OCI-M1 (cell line): ENCODE measurements at regions not wholly inside any gene's neighbourhood (a gene's known extent, or its start where the extent isn't known, plus 50 kb on each side); places are given as distances from the start of the nearest gene placed in this dataset.
"Not testable (repeated sequence)": the region's sequence is repeated elsewhere in the genome, so short reads cannot be mapped to it uniquely, and the experiment has no call there.

Experiments
- DNase-seq: peaks from one replicate; lab custom pipeline; 2025; lab: John Stamatoyannopoulos, UW

GRCh38 chr12:127025545-127025944 is 1241.4 kb upstream of the TMEM132C start:
- peak; percentile 21 for DNase-seq

GRCh38 chr12:127035011-127035879 is 1231.7 kb upstream of the TMEM132C start:
- no peak for DNase-seq

GRCh38 chr12:127038152-127038551 is 1228.8 kb upstream of the TMEM132C start:
- DNase-seq, result no peak

GRCh38 chr12:127038761-127039160 is 1228.2 kb upstream of the TMEM132C start:
- no peak for DNase-seq

GRCh38 chr12:127041985-127042625 is 1224.9 kb upstream of the TMEM132C start:
- DNase-seq, result peak; percentile 80

- no peak for DNase-seq
Observed at GRCh38 chr12:127043731-127044130, 1223.2 kb upstream of the TMEM132C start.

GRCh38 chr12:127044836-127045235 is 1222.1 kb upstream of the TMEM132C start:
- DNase-seq, result no peak

- no peak for DNase-seq
Observed at GRCh38 chr12:127046467-127046866, 1220.5 kb upstream of the TMEM132C start.

GRCh38 chr12:127048057-127048456 is 1218.9 kb upstream of the TMEM132C start:
- no peak for DNase-seq

GRCh38 chr12:127048525-127048924 is 1218.4 kb upstream of the TMEM132C start:
- DNase-seq, result not testable (repeated sequence)

GRCh38 chr12:127051139-127051538 is 1215.8 kb upstream of the TMEM132C start:
- DNase-seq, result no peak

- DNase-seq, result no peak
Observed at GRCh38 chr12:127052511-127053232, 1214.3 kb upstream of the TMEM132C start.

GRCh38 chr12:127054531-127054930 is 1212.4 kb upstream of the TMEM132C start:
- DNase-seq, result no peak

- no peak for DNase-seq
Observed at GRCh38 chr12:127060310-127060847, 1206.6 kb upstream of the TMEM132C start.

GRCh38 chr12:127060933-127061332 is 1206.0 kb upstream of the TMEM132C start:
- DNase-seq, result no peak

GRCh38 chr12:127063339-127064072 is 1203.5 kb upstream of the TMEM132C start:
- DNase-seq, result no peak

GRCh38 chr12:127064207-127064606 is 1202.8 kb upstream of the TMEM132C start:
- no peak for DNase-seq

GRCh38 chr12:127065595-127065994 is 1201.4 kb upstream of the TMEM132C start:
- DNase-seq, result no peak

GRCh38 chr12:127070515-127071157 is 1196.3 kb upstream of the TMEM132C start:
- DNase-seq, result no peak

- no peak for DNase-seq
Observed at GRCh38 chr12:127074161-127074560, 1192.8 kb upstream of the TMEM132C start.

GRCh38 chr12:127075981-127076380 is 1191.0 kb upstream of the TMEM132C start:
- DNase-seq, result no peak
